ENCODE measurements at regions not wholly inside any gene's neighbourhood (a gene's known extent, or its start where the extent isn't known, plus 50 kb on each side); places are given as distances from the start of the nearest gene placed in this dataset.

DNA sequence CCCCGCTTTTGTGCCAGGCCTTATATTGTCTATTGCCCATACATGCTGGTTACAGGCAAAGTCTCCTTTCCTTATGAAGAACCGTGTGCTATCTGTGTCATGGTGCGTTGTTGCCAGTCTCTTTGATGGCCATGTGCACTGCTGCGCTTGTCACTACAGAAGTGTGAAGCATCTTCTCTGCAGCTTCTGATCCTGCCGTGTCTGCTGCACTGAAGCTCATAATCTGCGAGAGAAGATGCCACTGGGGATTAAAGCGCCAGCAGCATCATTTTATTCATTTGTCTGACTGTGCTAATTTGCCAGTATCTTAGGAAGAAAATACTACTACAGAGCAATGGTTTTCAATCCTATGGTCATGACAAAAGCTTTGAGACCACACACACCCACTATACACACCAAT lies 330.1 kb downstream of the FAT3 start:
- TF ChIP-seq MXI1 (conservative IDR thresholded peaks at IDR 0.05; ENCODE audit: poor library complexity, severe bottlenecking) = peak; percentile 39
- TF ChIP-seq EZH2 (IDR thresholded peaks at IDR 0.05; ENCODE audit: borderline replicate concordance, insufficient read depth, low read length, poor library complexity, severe bottlenecking) = no peak
- TF ChIP-seq, protein P1, sequence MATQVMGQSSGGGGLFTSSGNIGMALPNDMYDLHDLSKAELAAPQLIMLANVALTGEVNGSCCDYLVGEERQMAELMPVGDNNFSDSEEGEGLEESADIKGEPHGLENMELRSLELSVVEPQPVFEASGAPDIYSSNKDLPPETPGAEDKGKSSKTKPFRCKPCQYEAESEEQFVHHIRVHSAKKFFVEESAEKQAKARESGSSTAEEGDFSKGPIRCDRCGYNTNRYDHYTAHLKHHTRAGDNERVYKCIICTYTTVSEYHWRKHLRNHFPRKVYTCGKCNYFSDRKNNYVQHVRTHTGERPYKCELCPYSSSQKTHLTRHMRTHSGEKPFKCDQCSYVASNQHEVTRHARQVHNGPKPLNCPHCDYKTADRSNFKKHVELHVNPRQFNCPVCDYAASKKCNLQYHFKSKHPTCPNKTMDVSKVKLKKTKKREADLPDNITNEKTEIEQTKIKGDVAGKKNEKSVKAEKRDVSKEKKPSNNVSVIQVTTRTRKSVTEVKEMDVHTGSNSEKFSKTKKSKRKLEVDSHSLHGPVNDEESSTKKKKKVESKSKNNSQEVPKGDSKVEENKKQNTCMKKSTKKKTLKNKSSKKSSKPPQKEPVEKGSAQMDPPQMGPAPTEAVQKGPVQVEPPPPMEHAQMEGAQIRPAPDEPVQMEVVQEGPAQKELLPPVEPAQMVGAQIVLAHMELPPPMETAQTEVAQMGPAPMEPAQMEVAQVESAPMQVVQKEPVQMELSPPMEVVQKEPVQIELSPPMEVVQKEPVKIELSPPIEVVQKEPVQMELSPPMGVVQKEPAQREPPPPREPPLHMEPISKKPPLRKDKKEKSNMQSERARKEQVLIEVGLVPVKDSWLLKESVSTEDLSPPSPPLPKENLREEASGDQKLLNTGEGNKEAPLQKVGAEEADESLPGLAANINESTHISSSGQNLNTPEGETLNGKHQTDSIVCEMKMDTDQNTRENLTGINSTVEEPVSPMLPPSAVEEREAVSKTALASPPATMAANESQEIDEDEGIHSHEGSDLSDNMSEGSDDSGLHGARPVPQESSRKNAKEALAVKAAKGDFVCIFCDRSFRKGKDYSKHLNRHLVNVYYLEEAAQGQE (IDR thresholded peaks at IDR 0.05; ENCODE audit: borderline replicate concordance) = no peak
- TF ChIP-seq TAF1 (IDR thresholded peaks at IDR 0.05; ENCODE audit: low read depth) = no peak
- TF ChIP-seq SMC3 (conservative IDR thresholded peaks at IDR 0.05; ENCODE audit: poor library complexity) = no peak
- peak; percentile 53 for TF ChIP-seq EP300 (conservative IDR thresholded peaks at IDR 0.05; ENCODE audit: poor library complexity, severe bottlenecking)
- peak; percentile 13 for TF ChIP-seq RAD21 (conservative IDR thresholded peaks at IDR 0.05)
- peak; percentile 73 for TF ChIP-seq POLR2AphosphoS5 (IDR thresholded peaks at IDR 0.05)
- TF ChIP-seq, protein P2, sequence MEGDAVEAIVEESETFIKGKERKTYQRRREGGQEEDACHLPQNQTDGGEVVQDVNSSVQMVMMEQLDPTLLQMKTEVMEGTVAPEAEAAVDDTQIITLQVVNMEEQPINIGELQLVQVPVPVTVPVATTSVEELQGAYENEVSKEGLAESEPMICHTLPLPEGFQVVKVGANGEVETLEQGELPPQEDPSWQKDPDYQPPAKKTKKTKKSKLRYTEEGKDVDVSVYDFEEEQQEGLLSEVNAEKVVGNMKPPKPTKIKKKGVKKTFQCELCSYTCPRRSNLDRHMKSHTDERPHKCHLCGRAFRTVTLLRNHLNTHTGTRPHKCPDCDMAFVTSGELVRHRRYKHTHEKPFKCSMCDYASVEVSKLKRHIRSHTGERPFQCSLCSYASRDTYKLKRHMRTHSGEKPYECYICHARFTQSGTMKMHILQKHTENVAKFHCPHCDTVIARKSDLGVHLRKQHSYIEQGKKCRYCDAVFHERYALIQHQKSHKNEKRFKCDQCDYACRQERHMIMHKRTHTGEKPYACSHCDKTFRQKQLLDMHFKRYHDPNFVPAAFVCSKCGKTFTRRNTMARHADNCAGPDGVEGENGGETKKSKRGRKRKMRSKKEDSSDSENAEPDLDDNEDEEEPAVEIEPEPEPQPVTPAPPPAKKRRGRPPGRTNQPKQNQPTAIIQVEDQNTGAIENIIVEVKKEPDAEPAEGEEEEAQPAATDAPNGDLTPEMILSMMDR (IDR thresholded peaks at IDR 0.05; ENCODE audit: poor library complexity, severe bottlenecking) = no peak
- no peaks in the 10 kb centered on the region for H3K9me2 ChIP-seq (ENCODE audit: insufficient read depth, low read length)
- no peaks in the 10 kb centered on the region for H4K20me1 ChIP-seq (ENCODE audit: insufficient read depth)
- H3K4me3 ChIP-seq (ENCODE audit: low read length) = peak overlapping the region; percentile 28
- H2AFZ ChIP-seq (ENCODE audit: low read depth, low read length) = no peak overlapping the region
- H3K9me3 ChIP-seq (ENCODE audit: low read length) = no peaks in the 10 kb centered on the region
- H3K27me3 ChIP-seq (ENCODE audit: insufficient read depth, low read depth, low read length) = no peaks in the 10 kb centered on the region
- H3F3A ChIP-seq (ENCODE audit: insufficient read depth, low read length, poor library complexity, severe bottlenecking) = no peaks in the 10 kb centered on the region
- peak overlapping the region; percentile 27 for H3K9ac ChIP-seq (ENCODE audit: low read length)
- H3K36me3 ChIP-seq (ENCODE audit: insufficient read depth, low read length) = no peaks in the 10 kb centered on the region
- peaks cover 9% of the 10 kb centered on the region for H3K79me2 ChIP-seq (replicated peaks; ENCODE audit: insufficient read depth, low read length)
- H3K4me2 ChIP-seq (ENCODE audit: low read length) = no peak overlapping the region
- H3K27ac ChIP-seq (ENCODE audit: low read length) = peak overlapping the region; percentile 73

DNA sequence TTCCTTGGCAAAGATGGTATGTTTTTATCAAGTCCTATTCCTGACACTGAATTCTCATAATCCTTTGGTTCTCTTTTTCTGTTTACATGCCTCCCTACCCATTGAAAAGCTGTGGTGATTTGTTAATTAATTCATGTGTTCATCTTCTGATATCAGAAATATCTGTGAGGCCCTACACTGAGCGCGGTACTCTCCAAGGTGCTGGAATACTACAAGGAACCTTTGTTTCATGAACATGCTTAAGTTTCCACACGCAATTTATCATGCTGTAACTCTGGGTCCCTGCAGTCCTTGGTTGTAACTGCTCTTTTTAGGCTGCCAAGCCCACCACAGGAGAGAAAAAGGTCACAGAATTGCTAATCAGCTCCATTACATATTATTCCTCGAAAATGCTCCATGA lies 331.8 kb downstream of the FAT3 start:
- Histone ChIP-seq H3K27me3 (ENCODE audit: insufficient read depth, low read depth, low read length) (no peaks in the 10 kb centered on the region), H3K27ac (ENCODE audit: low read length) (no peak overlapping the region), H3K79me2 (replicated peaks; ENCODE audit: insufficient read depth, low read length) (peaks cover 9% of the 10 kb centered on the region), H3K4me3 (ENCODE audit: low read length) (no peak overlapping the region), H3K4me2 (ENCODE audit: low read length) (no peak overlapping the region), H3F3A (ENCODE audit: insufficient read depth, low read length, poor library complexity, severe bottlenecking) (no peaks in the 10 kb centered on the region), H3K9me2 (ENCODE audit: insufficient read depth, low read length) (no peaks in the 10 kb centered on the region), H4K20me1 (ENCODE audit: insufficient read depth) (no peaks in the 10 kb centered on the region), H3K9ac (ENCODE audit: low read length) (no peak overlapping the region), H2AFZ (ENCODE audit: low read depth, low read length) (no peak overlapping the region), H3K9me3 (ENCODE audit: low read length) (no peaks in the 10 kb centered on the region), H3K36me3 (ENCODE audit: insufficient read depth, low read length) (no peaks in the 10 kb centered on the region)
- TF ChIP-seq EZH2 (IDR thresholded peaks at IDR 0.05; ENCODE audit: borderline replicate concordance, insufficient read depth, low read length, poor library complexity, severe bottlenecking) = no peak
- TF ChIP-seq, protein P1 (IDR thresholded peaks at IDR 0.05; ENCODE audit: borderline replicate concordance) = no peak
- no peak for TF ChIP-seq POLR2AphosphoS5 (IDR thresholded peaks at IDR 0.05)

Measured in neural cell (in vitro differentiated cells).